ENCODE measurements at regions not wholly inside any gene's neighbourhood (a gene's known extent, or its start where the extent isn't known, plus 50 kb on each side); places are given as distances from the start of the nearest gene placed in this dataset.

- no peak overlapping the region for H3K4me3 ChIP-seq (ENCODE audit: low read depth, low read length)
- DNase-seq, result no peak
- no peaks in the 10 kb centered on the region for H3K36me3 ChIP-seq
- TF ChIP-seq CTCF (IDR thresholded peaks at IDR 0.05; ENCODE audit: low read depth, low read length), result no peak
- no peaks in the 10 kb centered on the region for H3K27me3 ChIP-seq (ENCODE audit: insufficient read depth, low read depth, severe bottlenecking)
- H3K27ac ChIP-seq, result no peak overlapping the region
- no peaks in the 10 kb centered on the region for H3K9me3 ChIP-seq (ENCODE audit: severe bottlenecking)
Measured at GRCh38 chr13:23488442-23488841, 54.9 kb upstream of the SACS start.

- no peak overlapping the region for H3K4me3 ChIP-seq (ENCODE audit: low read depth, low read length)
Measured at GRCh38 chr13:23496255-23496654, 62.8 kb upstream of the SACS start.

GRCh38 chr13:23497191-23497590 lies 63.7 kb upstream of the SACS start:
- H3K4me3 ChIP-seq (ENCODE audit: low read depth, low read length), result no peak overlapping the region
- no peak overlapping the region for H3K27ac ChIP-seq
- no peaks in the 10 kb centered on the region for H3K9me3 ChIP-seq (ENCODE audit: severe bottlenecking)
- no peak for TF ChIP-seq CTCF (IDR thresholded peaks at IDR 0.05; ENCODE audit: low read depth, low read length)
- no peak for DNase-seq
- H3K27me3 ChIP-seq (ENCODE audit: insufficient read depth, low read depth, severe bottlenecking), result no peaks in the 10 kb centered on the region
- H3K36me3 ChIP-seq, result no peaks in the 10 kb centered on the region

More at GRCh38 chr13:23496255-23496654, 62.8 kb upstream of the SACS start:
- TF ChIP-seq CTCF (IDR thresholded peaks at IDR 0.05; ENCODE audit: low read depth, low read length), result no peak
- H3K27me3 ChIP-seq (ENCODE audit: insufficient read depth, low read depth, severe bottlenecking), result no peaks in the 10 kb centered on the region
- no peaks in the 10 kb centered on the region for H3K36me3 ChIP-seq
- H3K9me3 ChIP-seq (ENCODE audit: severe bottlenecking), result no peaks in the 10 kb centered on the region
- DNase-seq, result no peak
- no peak overlapping the region for H3K27ac ChIP-seq

- Histone ChIP-seq H3K9me3 (ENCODE audit: severe bottlenecking) (no peaks in the 10 kb centered on the region), H3K27me3 (ENCODE audit: insufficient read depth, low read depth, severe bottlenecking) (no peaks in the 10 kb centered on the region), H3K27ac (no peak overlapping the region), H3K4me3 (ENCODE audit: low read depth, low read length) (no peak overlapping the region), H3K36me3 (no peaks in the 10 kb centered on the region)
- no peak for DNase-seq
- TF ChIP-seq CTCF (IDR thresholded peaks at IDR 0.05; ENCODE audit: low read depth, low read length), result no peak
Measured at GRCh38 chr13:23500849-23501248, 67.3 kb upstream of the SACS start.

- H3K4me3 ChIP-seq (ENCODE audit: low read depth, low read length), result no peak overlapping the region
- no peak for TF ChIP-seq CTCF (IDR thresholded peaks at IDR 0.05; ENCODE audit: low read depth, low read length)
- no peaks in the 10 kb centered on the region for H3K9me3 ChIP-seq (ENCODE audit: severe bottlenecking)
- no peaks in the 10 kb centered on the region for H3K27me3 ChIP-seq (ENCODE audit: insufficient read depth, low read depth, severe bottlenecking)
- H3K36me3 ChIP-seq, result no peaks in the 10 kb centered on the region
- no peak overlapping the region for H3K27ac ChIP-seq
- DNase-seq, result no peak
Measured at GRCh38 chr13:23504180-23504579, 66.0 kb upstream of the TNFRSF19 start.

GRCh38 chr13:23505007-23505406 lies 65.2 kb upstream of the TNFRSF19 start:
- no peak for TF ChIP-seq CTCF (IDR thresholded peaks at IDR 0.05; ENCODE audit: low read depth, low read length)
- H3K4me3 ChIP-seq (ENCODE audit: low read depth, low read length), result no peak overlapping the region
- no peak overlapping the region for H3K27ac ChIP-seq
- no peaks in the 10 kb centered on the region for H3K9me3 ChIP-seq (ENCODE audit: severe bottlenecking)
- no peak for DNase-seq
- H3K27me3 ChIP-seq (ENCODE audit: insufficient read depth, low read depth, severe bottlenecking), result no peaks in the 10 kb centered on the region
- no peaks in the 10 kb centered on the region for H3K36me3 ChIP-seq

All from WERI-Rb-1 (cell line).